Naive thymus-derived CD4-positive, alpha-beta T cell (primary cell): ENCODE measurements at regions not wholly inside any gene's neighbourhood (a gene's known extent, or its start where the extent isn't known, plus 50 kb on each side); places are given as distances from the start of the nearest gene placed in this dataset.

Experiments
- ATAC-seq: fragments of 150-1000 bp; cut with Tn5 transposase; 2 replicates; pipeline ENCODE4 v1.10.0; 2021; ENCODE audit warnings: mild to moderate bottlenecking, moderate library complexity
- CTCF ChIA-PET: fragments of 350-600 bp; sonication (Branson Sonifier 250); formaldehyde crosslinking; loops from one replicate; lab custom pipeline; 2021; ENCODE audit warnings: antibody characterized with exemption; lab: Charles Lee
- POLR2A ChIA-PET: fragments of 350-600 bp; sonication (Branson Sonifier 250); formaldehyde crosslinking; loops from one replicate; lab custom pipeline; 2021; ENCODE audit warnings: antibody characterized with exemption, inconsistent platforms; lab: Charles Lee
- DNase-seq, 9 donors: peaks; one replicate each; pipeline versions ENCODE4 v3.0.0 to v3.0.0-alpha.2; 2020 to 2022; ENCODE audit warnings: mixed read lengths in 1 of 9
- H3K27ac ChIP-seq: one replicate; pipeline ENCODE4 v1.7.0; 2013; ENCODE audit warnings: mild to moderate bottlenecking, low read depth, low read length, moderate library complexity
- H3K27me3 ChIP-seq, 2 donors: one replicate each; pipeline ENCODE4 v1.7.0; 2013; ENCODE audit warnings: low read length in 2 of 2, mild to moderate bottlenecking in 2 of 2, moderate library complexity in 2 of 2; ENCODE audit not compliant: control insufficient read depth in 2 of 2, insufficient read depth in 2 of 2
- H3K36me3 ChIP-seq, 3 experiments: 1 replicate in 2 of 3; 2 replicates in 1 of 3; pipeline ENCODE4 v1.7.0; 2013; ENCODE audit warnings: low read length in 3 of 3, mild to moderate bottlenecking in 3 of 3, moderate library complexity in 1 of 3; ENCODE audit not compliant: insufficient read depth in 3 of 3, control insufficient read depth in 2 of 3
- H3K4me1 ChIP-seq, 2 donors: one replicate each; pipeline ENCODE4 v1.7.0; 2013; ENCODE audit warnings: low read length in 2 of 2, mild to moderate bottlenecking in 2 of 2, moderate library complexity in 1 of 2; ENCODE audit not compliant: control insufficient read depth in 2 of 2, insufficient read depth in 2 of 2
- H3K4me3 ChIP-seq: 2 replicates; pipeline ENCODE4 v1.7.0; 2013; ENCODE audit warnings: mild to moderate bottlenecking, low read length
- H3K9me3 ChIP-seq, 3 experiments: 1 replicate in 2 of 3; 2 replicates in 1 of 3; pipeline ENCODE4 v1.7.0; 2013; ENCODE audit warnings: low read length in 3 of 3; ENCODE audit not compliant: control insufficient read depth in 2 of 3
- H3K27ac Mint-ChIP-seq, 9 donors: one replicate each; pipeline ENCODE4 v1.8.0; 2020 to 2022; ENCODE audit warnings: mixed read lengths in 9 of 9, mild to moderate bottlenecking in 8 of 9, moderate library complexity in 5 of 9, inconsistent platforms in 2 of 9
- H3K27me3 Mint-ChIP-seq, 5 donors: one replicate each; pipeline ENCODE4 v1.8.0; 2021 to 2022; ENCODE audit warnings: mixed read lengths in 5 of 5, mild to moderate bottlenecking in 1 of 5
- H3K36me3 Mint-ChIP-seq, 5 donors: one replicate each; pipeline ENCODE4 v1.8.0; 2020 to 2022; ENCODE audit warnings: mixed read lengths in 5 of 5, mild to moderate bottlenecking in 3 of 5, inconsistent platforms in 1 of 5
- H3K4me1 Mint-ChIP-seq, 7 donors: one replicate each; pipeline ENCODE4 v1.8.0; 2020 to 2022; ENCODE audit warnings: mixed read lengths in 7 of 7, mild to moderate bottlenecking in 3 of 7, inconsistent platforms in 1 of 7
- H3K4me3 Mint-ChIP-seq, 10 donors: one replicate each; pipeline ENCODE4 v1.8.0; 2020 to 2022; ENCODE audit warnings: mild to moderate bottlenecking in 10 of 10, mixed read lengths in 10 of 10, moderate library complexity in 6 of 10, inconsistent platforms in 2 of 10
- H3K9me3 Mint-ChIP-seq, 11 donors: one replicate each; pipeline ENCODE4 v1.8.0; 2020 to 2022; ENCODE audit warnings: mixed read lengths in 11 of 11, mild to moderate bottlenecking in 4 of 11, inconsistent platforms in 1 of 11, moderate library complexity in 1 of 11
- intact Hi-C, 2 donors: fragments of 100-400 bp; cut with micrococcal nuclease; formaldehyde crosslinking; loops; one replicate each; pipeline ENCODE4 v1.15.1; 2023

DNA sequence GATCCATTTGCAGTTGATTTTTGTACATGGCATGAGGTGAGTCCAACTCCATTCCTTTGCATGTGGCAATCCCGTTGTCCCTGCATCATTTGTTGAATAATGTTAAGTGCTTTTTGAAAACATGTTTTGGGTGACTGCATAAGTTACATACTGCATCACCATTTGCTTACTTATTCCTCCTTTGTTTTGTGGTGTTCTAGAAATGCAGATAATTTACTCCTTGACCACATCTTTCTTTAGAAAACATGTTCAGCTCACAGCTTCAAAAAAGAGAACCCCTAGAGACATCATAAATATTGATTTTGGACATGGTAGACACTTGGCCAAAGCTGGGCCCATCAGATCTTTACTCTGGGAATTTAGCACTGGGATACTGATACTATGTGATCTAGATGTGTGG lies 135.3 kb upstream of the DAZL start:
- intact Hi-C loops, result no loop called here
- ChIA-PET CTCF (interaction anchor here (0.6 kb wide), 1 partner anchor 19 kb away, joined by 3 read pairs; no protein-coding TSS in a partner anchor), POLR2A (no interaction called here)
- H3K27ac Mint-ChIP-seq, result no peak overlapping the region
- Histone ChIP-seq H3K4me3 (no peak overlapping the region), H3K4me1 (no peaks in the 10 kb centered on the region), H3K27ac (no peak overlapping the region), H3K36me3 (no peaks in the 10 kb centered on the region), H3K27me3 (no peaks in the 10 kb centered on the region), H3K9me3 (no peaks in the 10 kb centered on the region)
- no peaks in the 10 kb centered on the region for H3K27me3 Mint-ChIP-seq
- DNase-seq, result no peak
- H3K9me3 Mint-ChIP-seq, result peaks cover 0 to 28% (median 2%) of the 10 kb centered on the region in 11 donors
- H3K4me3 Mint-ChIP-seq, result no peak overlapping the region
- H3K36me3 Mint-ChIP-seq, result peaks cover 0 to 4% (median 2%) of the 10 kb centered on the region in 5 donors
- ATAC-seq, result no peak
- H3K4me1 Mint-ChIP-seq, result no peaks in the 10 kb centered on the region

DNA sequence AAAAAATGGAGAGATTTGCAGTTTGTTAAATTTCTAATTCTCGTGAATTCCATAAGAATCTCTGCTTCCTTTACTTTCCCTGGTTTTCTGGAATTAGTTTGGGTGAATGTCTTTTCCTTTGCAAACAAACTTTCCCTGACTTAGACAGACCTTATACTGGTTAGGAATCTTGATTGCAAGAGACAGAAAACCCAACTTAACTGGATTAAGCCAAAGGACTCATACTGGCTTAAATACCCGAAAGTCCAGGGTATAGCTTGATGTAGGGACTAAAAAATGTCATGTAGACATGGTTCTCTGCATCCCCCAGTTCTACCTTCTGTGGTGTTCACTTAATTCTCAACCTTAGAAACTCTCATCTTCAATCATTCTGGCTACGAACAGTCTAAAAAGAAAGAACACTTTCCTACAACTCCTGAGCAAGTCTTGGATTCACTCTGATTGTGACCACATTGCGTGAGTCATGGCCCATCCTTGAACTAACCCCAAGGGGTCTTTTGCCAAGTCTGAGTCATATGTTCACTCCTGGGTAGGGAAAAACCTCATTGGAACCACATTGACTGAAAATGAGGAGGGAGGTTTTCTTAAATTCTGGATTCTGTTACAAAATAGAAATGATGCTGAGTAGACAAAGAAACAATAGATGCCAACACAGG lies 136.0 kb upstream of the DAZL start:
- ChIA-PET CTCF (interaction anchor here (0.6 kb wide), 1 partner anchor 20 kb away, joined by 3 read pairs; no protein-coding TSS in a partner anchor), POLR2A (no interaction called here)
- no peaks in the 10 kb centered on the region for H3K9me3 ChIP-seq
- no peaks in the 10 kb centered on the region for H3K4me1 ChIP-seq
- DNase-seq (no peak), ATAC-seq (no peak)
- no peaks in the 10 kb centered on the region for H3K36me3 ChIP-seq
- no peak overlapping the region for H3K27ac ChIP-seq
- H3K27me3 ChIP-seq, result no peaks in the 10 kb centered on the region
- intact Hi-C loops, result no loop called here
- H3K4me3 ChIP-seq, result no peak overlapping the region
- Mint-ChIP-seq H3K27ac (no peak overlapping the region), H3K4me1 (no peaks in the 10 kb centered on the region), H3K36me3 (peaks cover 0 to 4% (median 2%) of the 10 kb centered on the region in 5 donors), H3K9me3 (peaks cover 0 to 24% (median 0%) of the 10 kb centered on the region in 11 donors), H3K27me3 (no peaks in the 10 kb centered on the region), H3K4me3 (no peak overlapping the region)

DNA sequence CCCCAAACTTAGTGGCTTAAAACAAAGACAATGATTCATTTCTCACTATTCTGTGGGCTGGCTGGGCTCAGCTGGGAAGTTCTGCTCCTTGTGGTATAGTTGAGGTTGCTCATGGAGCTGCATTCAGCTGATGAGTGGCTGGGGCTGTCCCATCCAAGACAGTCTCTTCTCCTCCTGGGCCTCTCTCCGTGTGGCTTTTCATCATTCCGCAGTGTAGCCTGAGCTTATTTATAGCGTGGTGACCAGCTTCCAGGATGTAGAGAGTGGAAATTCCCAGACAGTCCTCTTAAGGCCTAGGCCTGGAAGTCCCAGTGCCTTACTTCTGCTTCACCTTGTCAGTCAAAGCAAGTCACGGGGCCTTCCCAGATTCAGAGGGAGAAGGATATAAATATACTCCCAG lies 136.7 kb upstream of the DAZL start:
- Mint-ChIP-seq H3K36me3 (peaks cover 0 to 4% (median 2%) of the 10 kb centered on the region in 5 donors), H3K4me3 (no peak overlapping the region), H3K9me3 (peaks cover 0 to 22% (median 0%) of the 10 kb centered on the region in 11 donors), H3K27me3 (no peaks in the 10 kb centered on the region), H3K27ac (no peak overlapping the region), H3K4me1 (no peaks in the 10 kb centered on the region)
- Histone ChIP-seq H3K4me3 (no peak overlapping the region), H3K27ac (no peak overlapping the region), H3K4me1 (no peaks in the 10 kb centered on the region), H3K9me3 (no peaks in the 10 kb centered on the region), H3K27me3 (no peaks in the 10 kb centered on the region), H3K36me3 (no peaks in the 10 kb centered on the region)
- intact Hi-C loops, result no loop called here
- no peak for ATAC-seq
- no peak for DNase-seq
- POLR2A ChIA-PET, result no interaction called here
- CTCF ChIA-PET, result no interaction called here

DNA sequence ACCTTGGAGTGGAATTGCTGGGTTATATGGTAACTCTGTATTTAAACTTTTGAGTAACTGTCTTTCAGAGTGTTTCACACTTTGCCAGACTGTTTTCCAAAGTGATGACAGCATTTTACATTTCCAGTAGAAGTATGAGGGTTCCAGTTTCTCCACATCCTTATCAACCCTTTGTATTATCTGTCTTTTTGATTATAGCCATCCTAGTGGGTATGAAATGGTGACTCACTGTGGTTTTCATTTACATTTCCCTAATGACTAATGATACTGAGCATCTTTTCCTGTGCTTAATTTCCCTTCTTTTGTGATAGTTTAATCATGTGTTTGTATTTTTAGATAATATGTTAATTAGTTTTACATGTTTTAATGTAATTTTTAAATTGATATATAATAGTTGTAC lies 138.1 kb upstream of the DAZL start:
- CTCF ChIA-PET, result no interaction called here
- POLR2A ChIA-PET, result no interaction called here
- no peak overlapping the region for H3K27ac Mint-ChIP-seq
- H3K4me1 ChIP-seq, result no peaks in the 10 kb centered on the region
- H3K4me1 Mint-ChIP-seq, result no peaks in the 10 kb centered on the region
- no peaks in the 10 kb centered on the region for H3K9me3 ChIP-seq
- H3K27me3 Mint-ChIP-seq, result no peaks in the 10 kb centered on the region
- peaks cover 0 to 22% (median 0%) of the 10 kb centered on the region in 11 donors for H3K9me3 Mint-ChIP-seq
- DNase-seq (no peak), ATAC-seq (no peak)
- no peaks in the 10 kb centered on the region for H3K27me3 ChIP-seq
- no peak overlapping the region for H3K4me3 Mint-ChIP-seq
- no peak overlapping the region for H3K4me3 ChIP-seq
- peaks cover 0 to 4% (median 2%) of the 10 kb centered on the region in 5 donors for H3K36me3 Mint-ChIP-seq
- no peak overlapping the region for H3K27ac ChIP-seq
- intact Hi-C loops, result no loop called here
- no peaks in the 10 kb centered on the region for H3K36me3 ChIP-seq

DNA sequence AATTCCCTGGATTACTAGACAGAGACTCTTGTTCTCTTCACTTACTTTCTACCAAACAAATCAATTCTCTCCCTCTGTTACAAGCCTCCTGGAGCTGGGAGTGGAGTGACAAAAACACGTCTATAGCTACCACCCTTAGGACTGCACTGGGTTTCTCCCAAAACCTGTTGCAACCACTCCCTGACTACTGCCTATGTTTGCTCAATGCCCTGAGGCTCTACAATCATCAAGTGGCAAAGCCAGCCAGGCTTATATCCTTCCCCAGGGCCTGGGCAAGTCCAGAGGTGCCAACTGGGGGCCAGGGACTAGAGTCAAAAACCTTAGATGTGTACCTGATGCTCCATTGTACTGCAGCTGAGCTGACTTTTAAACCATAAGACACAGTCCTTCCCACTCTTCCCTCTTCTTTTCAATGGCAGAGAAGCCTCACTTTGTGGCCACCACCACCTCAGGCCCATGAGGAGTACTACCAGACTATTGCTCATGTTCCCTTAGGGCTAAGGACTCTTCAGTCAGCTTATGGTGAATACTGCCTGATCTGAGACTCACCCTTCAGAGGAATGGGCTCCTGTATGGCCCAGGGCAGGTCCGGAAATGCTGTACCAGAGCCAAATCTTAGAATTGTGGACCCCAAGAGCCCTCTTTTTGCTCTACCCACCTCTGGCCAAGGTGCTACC lies 125.4 kb upstream of the PLCL2 start:
- H3K27ac ChIP-seq, result no peak overlapping the region
- Mint-ChIP-seq H3K27me3 (no peaks in the 10 kb centered on the region), H3K27ac (no peak overlapping the region), H3K4me1 (peaks cover 0 to 9% (median 4%) of the 10 kb centered on the region in 7 donors), H3K4me3 (no peak overlapping the region), H3K36me3 (no peaks in the 10 kb centered on the region), H3K9me3 (peaks cover 0 to 5% (median 0%) of the 10 kb centered on the region in 11 donors)
- H3K4me3 ChIP-seq, result no peak overlapping the region
- ChIA-PET POLR2A (no interaction called here), CTCF (no interaction called here)
- no peaks in the 10 kb centered on the region for H3K4me1 ChIP-seq
- DNase-seq, result no peak
- no peak for ATAC-seq
- no peaks in the 10 kb centered on the region for H3K27me3 ChIP-seq
- no peaks in the 10 kb centered on the region for H3K9me3 ChIP-seq
- intact Hi-C loops, result no loop called here
- H3K36me3 ChIP-seq, result no peaks in the 10 kb centered on the region

DNA sequence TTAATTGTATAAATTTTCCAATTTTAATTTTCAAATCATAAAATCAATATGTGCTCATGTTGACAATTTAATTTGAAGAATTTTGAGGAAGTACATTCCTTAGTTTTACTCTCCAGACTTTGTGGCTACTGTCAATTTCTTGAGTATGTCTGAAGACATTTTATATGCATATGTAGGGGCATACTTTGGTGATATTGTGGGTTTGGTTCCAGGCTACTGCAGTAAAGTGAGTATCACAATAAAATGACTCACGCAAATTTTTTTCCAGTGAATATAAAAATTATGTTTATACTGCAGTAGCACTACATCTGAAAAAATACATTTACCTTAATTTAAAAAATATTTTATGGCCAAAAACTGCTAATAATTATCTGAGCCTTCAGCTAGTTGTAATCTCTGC lies 123.2 kb upstream of the PLCL2 start:
- no peak for DNase-seq
- Histone ChIP-seq H3K27me3 (no peaks in the 10 kb centered on the region), H3K36me3 (no peaks in the 10 kb centered on the region), H3K27ac (no peak overlapping the region), H3K4me1 (no peaks in the 10 kb centered on the region), H3K4me3 (no peak overlapping the region), H3K9me3 (no peaks in the 10 kb centered on the region)
- ATAC-seq, result no peak
- intact Hi-C loops, result no loop called here
- no peak overlapping the region for H3K27ac Mint-ChIP-seq
- peaks cover 0 to 9% (median 4%) of the 10 kb centered on the region in 7 donors for H3K4me1 Mint-ChIP-seq
- H3K36me3 Mint-ChIP-seq, result no peaks in the 10 kb centered on the region
- ChIA-PET CTCF (interaction anchor here (0.6 kb wide), 1 partner anchor 64 kb away, joined by 4 read pairs; no protein-coding TSS in a partner anchor), POLR2A (no interaction called here)
- peaks cover 0 to 4% (median 0%) of the 10 kb centered on the region in 11 donors for H3K9me3 Mint-ChIP-seq
- peaks cover 0 to 2% (median 0%) of the 10 kb centered on the region in 5 donors for H3K27me3 Mint-ChIP-seq
- H3K4me3 Mint-ChIP-seq, result no peak overlapping the region
